HL-60 (cell line): ENCODE measurements at regions not wholly inside any gene's neighbourhood (a gene's known extent, or its start where the extent isn't known, plus 50 kb on each side); places are given as distances from the start of the nearest gene placed in this dataset.

Experiments used
- DNase-seq, 2 experiments: peaks; one replicate each; pipeline ENCODE4 v3.0.0-alpha.2; 2010 to 2020; ENCODE audit warnings: low read depth in 1 of 2, low spot score in 1 of 2
- H3K27ac ChIP-seq: fragments of 250-450 bp; sonication (Bioruptor Pico); replicated peaks from 2 replicates; pipeline ENCODE4 v1.5.1; 2020; ENCODE audit warnings: mild to moderate bottlenecking, moderate library complexity
- H3K27me3 ChIP-seq: fragments of 250-450 bp; sonication (Bioruptor Pico); 2 replicates; pipeline ENCODE4 v1.5.1; 2021; ENCODE audit warnings: mild to moderate bottlenecking, moderate library complexity; ENCODE audit not compliant: insufficient read depth, poor library complexity, severe bottlenecking
- H3K4me3 ChIP-seq: replicated peaks from 2 replicates; pipeline ENCODE4 v1.5.1; 2011; ENCODE audit warnings: mild to moderate bottlenecking, control low read depth, low read length; ENCODE audit not compliant: insufficient read depth
- GABPA ChIP-seq: IDR thresholded peaks from 2 replicates; pipeline ENCODE4 v1.6.1; 2012; ENCODE audit warnings: low read depth
- POLR2AphosphoS5 ChIP-seq: IDR thresholded peaks from 2 replicates; pipeline ENCODE4 v1.6.1; 2012; ENCODE audit warnings: low read depth
- REST ChIP-seq: IDR thresholded peaks from 2 replicates; pipeline ENCODE4 v1.6.1; 2012; ENCODE audit warnings: low read depth; ENCODE audit not compliant: insufficient replicate concordance
- SPI1 ChIP-seq: IDR thresholded peaks from 2 replicates; pipeline ENCODE4 v1.6.1; 2012; ENCODE audit warnings: low read depth, mild to moderate bottlenecking, borderline replicate concordance
- TF ChIP-seq, protein P1 (sequence below): IDR thresholded peaks from one replicate; pipeline ENCODE4 v1.5.1; 2011; ENCODE audit warnings: low read length, control low read depth, inconsistent platforms; ENCODE audit not compliant: insufficient read depth

DNA sequence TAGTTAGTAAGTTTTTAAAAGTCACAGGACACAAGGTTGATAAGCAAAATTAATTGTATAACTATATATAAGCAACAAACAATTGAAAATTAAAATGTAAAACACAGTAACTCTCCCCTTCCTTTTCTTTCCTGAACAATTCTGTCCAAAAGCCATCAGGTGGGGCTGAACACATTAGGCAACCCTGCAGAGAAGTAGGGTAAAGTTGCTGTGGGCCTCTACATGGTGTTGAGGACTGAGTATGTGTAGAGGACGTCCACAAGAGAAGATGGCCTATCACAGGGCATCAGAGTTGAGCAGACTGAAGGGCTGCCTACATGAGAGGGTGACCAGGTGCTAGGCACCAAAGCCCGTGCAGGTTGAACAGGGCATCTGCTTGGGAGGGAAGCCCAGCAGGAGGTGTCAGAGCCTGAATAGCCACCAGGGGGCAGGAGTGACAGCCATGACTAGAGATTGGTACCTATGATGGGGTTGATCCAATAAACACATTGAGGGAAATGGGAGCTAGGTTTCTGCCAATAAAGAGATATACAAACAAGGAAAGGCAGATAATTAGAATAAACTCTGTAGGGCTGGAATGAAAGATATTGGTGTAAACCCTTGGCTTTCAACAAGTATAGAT lies 415.1 kb downstream of the NPIPA8 start:
- Histone ChIP-seq H3K4me3 (no peak overlapping the region), H3K27ac (no peak overlapping the region), H3K27me3 (no peaks in the 10 kb centered on the region)
- TF ChIP-seq POLR2AphosphoS5: no peak
- TF ChIP-seq SPI1: no peak
- no peak for TF ChIP-seq REST
- TF ChIP-seq GABPA: no peak
- TF ChIP-seq, protein P1, sequence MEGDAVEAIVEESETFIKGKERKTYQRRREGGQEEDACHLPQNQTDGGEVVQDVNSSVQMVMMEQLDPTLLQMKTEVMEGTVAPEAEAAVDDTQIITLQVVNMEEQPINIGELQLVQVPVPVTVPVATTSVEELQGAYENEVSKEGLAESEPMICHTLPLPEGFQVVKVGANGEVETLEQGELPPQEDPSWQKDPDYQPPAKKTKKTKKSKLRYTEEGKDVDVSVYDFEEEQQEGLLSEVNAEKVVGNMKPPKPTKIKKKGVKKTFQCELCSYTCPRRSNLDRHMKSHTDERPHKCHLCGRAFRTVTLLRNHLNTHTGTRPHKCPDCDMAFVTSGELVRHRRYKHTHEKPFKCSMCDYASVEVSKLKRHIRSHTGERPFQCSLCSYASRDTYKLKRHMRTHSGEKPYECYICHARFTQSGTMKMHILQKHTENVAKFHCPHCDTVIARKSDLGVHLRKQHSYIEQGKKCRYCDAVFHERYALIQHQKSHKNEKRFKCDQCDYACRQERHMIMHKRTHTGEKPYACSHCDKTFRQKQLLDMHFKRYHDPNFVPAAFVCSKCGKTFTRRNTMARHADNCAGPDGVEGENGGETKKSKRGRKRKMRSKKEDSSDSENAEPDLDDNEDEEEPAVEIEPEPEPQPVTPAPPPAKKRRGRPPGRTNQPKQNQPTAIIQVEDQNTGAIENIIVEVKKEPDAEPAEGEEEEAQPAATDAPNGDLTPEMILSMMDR: peak; percentile 60
- peak; percentile 13 to 39 for DNase-seq

DNA sequence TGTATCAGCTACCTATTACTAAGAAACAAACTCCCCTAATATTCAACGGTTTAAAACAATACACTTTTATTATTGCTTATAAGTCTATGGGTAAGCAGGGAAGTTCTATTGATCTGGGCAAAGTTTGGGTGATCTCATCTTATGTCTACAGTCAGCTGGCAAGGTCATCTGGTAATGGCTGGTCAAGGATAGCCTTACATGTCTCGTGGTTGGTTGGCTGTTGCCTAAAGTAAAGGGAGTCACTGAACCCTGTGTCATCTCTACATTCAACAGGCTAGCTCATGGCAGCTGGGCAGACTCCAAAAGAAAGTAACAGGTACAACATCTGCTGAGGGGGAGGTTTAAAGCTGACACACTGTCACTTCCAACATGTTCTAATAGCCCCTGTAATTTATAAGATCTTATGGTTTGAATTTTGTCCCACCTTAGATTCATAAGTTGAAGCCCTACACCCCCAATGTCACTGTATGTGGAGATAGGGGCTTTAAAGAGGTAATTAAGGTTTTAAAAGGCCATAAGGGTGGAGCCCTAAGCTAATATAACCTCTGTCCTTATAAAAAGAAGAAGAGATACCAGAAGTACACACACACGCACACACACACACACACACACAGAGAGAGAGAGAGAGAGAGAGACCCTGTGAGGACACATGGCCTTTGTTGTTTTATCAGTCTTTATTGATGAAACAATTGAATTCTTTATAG lies 419.1 kb downstream of the NPIPA8 start:
- Histone ChIP-seq H3K4me3 (no peak overlapping the region), H3K27me3 (no peaks in the 10 kb centered on the region), H3K27ac (no peak overlapping the region)
- no peak for TF ChIP-seq POLR2AphosphoS5
- no peak for TF ChIP-seq REST
- TF ChIP-seq, protein P1: no peak
- TF ChIP-seq GABPA: no peak
- TF ChIP-seq SPI1: no peak
- DNase-seq: no peak

GRCh38 chr16:17915791-17916190 lies 420.7 kb downstream of the NPIPA8 start:
- TF ChIP-seq GABPA: no peak
- TF ChIP-seq REST: no peak
- no peak for TF ChIP-seq POLR2AphosphoS5
- no peak for TF ChIP-seq SPI1
- TF ChIP-seq, protein P1: no peak
- no peak overlapping the region for H3K27ac ChIP-seq
- DNase-seq: no peak

More at GRCh38 chr16:17915791-17916190, 420.7 kb downstream of the NPIPA8 start:
- no peak overlapping the region for H3K4me3 ChIP-seq
- no peaks in the 10 kb centered on the region for H3K27me3 ChIP-seq
